GM12865 (cell line): ENCODE measurements at regions not wholly inside any gene's neighbourhood (a gene's known extent, or its start where the extent isn't known, plus 50 kb on each side); places are given as distances from the start of the nearest gene placed in this dataset.

Experiments used
- DNase-seq: peaks from one replicate; pipeline ENCODE4 v3.0.0; 2010; ENCODE audit warnings: low read depth
- H3K4me3 ChIP-seq: 2 replicates; pipeline ENCODE4 v1.5.1; 2011; ENCODE audit warnings: mild to moderate bottlenecking, low read depth, low read length, control low read depth
- TF ChIP-seq, protein P1 (sequence below): IDR thresholded peaks from 2 replicates; pipeline ENCODE4 v1.5.1; 2011; ENCODE audit warnings: low read length, control low read depth, low read depth, inconsistent platforms; ENCODE audit not compliant: insufficient read depth; ENCODE audit errors: missing control alignments

DNA sequence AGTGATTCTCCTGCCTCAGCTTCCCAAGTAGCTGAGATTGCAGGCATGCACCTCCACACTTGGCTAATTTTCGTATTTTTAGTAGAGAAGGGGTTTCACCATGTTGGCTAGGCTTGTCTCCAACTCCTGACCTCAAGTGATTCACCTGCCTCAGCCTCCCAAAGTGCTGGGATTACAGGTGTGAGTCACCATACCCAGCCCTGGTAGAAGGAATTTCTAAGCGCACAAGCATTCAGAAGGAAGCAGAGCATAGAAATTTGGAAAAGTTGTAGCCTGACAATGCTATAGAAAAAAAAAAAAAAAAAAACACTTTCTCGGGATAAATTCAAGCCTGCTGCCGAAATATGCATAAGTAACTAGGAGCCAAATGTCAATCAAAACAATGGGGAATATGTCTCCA, 249.4 kb downstream of the GRB14 start:
- no peak for DNase-seq
- TF ChIP-seq, protein P1, sequence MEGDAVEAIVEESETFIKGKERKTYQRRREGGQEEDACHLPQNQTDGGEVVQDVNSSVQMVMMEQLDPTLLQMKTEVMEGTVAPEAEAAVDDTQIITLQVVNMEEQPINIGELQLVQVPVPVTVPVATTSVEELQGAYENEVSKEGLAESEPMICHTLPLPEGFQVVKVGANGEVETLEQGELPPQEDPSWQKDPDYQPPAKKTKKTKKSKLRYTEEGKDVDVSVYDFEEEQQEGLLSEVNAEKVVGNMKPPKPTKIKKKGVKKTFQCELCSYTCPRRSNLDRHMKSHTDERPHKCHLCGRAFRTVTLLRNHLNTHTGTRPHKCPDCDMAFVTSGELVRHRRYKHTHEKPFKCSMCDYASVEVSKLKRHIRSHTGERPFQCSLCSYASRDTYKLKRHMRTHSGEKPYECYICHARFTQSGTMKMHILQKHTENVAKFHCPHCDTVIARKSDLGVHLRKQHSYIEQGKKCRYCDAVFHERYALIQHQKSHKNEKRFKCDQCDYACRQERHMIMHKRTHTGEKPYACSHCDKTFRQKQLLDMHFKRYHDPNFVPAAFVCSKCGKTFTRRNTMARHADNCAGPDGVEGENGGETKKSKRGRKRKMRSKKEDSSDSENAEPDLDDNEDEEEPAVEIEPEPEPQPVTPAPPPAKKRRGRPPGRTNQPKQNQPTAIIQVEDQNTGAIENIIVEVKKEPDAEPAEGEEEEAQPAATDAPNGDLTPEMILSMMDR = no peak
- no peak overlapping the region for H3K4me3 ChIP-seq

DNA sequence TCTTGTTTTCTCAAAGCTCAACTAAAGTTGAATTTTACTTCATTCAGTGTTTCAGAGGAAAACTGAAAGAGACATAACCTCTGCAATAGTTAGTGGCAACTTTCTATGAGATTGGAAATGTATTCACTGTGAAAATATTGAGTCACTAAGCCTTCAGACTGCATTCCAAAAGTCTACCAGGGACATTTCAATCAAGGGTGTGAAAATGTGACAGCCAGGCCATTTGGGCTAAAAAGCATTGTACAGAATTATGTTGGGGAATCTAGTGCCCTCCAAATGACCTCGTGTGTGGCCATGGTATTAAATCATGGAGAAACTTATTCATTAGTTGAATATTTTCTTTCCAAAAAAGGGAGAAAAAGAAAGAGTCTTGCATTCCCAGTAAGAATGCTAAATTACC, 251.9 kb downstream of the GRB14 start:
- TF ChIP-seq, protein P1 = no peak
- no peak for DNase-seq
- H3K4me3 ChIP-seq = no peak overlapping the region

GRCh38 chr2:164368896-164369295, 252.4 kb downstream of the GRB14 start:
- TF ChIP-seq, protein P1 = no peak
- H3K4me3 ChIP-seq = no peak overlapping the region
- DNase-seq = no peak

DNA sequence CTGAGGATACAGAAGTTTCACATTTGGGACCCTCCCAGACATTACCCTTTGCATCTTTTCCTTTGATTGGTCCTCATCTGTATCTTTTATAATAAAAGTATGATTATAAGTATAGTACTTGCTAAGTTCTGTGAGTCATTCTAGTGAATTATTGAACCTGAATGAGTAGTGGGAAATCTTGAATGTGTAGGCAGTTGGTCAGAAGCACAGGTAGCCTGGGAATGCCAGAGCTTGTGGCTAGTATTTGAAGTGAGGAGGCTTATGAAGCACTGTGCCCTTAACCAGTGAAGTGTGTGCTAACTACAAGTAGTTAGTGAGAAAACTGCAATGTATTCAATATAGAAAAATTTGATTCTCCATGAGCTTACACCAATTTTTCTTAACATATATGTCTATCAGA, 257.6 kb downstream of the GRB14 start:
- no peak overlapping the region for H3K4me3 ChIP-seq
- DNase-seq = no peak
- TF ChIP-seq, protein P1 = no peak

GRCh38 chr2:164351536-164351935, 269.7 kb downstream of the GRB14 start:
- no peak overlapping the region for H3K4me3 ChIP-seq
- no peak for DNase-seq
- TF ChIP-seq, protein P1 = no peak

DNA sequence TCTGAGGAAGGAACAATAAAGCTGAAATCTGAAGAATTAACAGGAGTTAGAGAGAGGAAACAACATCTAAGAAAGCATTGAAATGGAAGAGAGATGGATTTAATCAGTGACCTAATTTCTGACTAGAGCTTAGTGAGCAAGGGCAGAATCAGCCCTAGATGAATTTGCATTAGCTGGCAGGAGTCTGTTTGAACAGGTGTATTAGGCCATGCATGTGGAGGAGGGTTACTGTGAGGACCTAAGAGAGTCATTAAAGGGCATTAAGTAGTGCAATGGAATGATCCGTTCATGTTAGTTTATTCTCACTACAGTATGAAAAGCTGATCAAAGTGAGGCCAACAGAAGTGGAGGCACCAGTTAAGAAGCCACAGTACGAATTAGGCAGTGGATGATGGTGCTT, 285.3 kb downstream of the GRB14 start:
- TF ChIP-seq, protein P1 = no peak
- no peak overlapping the region for H3K4me3 ChIP-seq
- no peak for DNase-seq

DNA sequence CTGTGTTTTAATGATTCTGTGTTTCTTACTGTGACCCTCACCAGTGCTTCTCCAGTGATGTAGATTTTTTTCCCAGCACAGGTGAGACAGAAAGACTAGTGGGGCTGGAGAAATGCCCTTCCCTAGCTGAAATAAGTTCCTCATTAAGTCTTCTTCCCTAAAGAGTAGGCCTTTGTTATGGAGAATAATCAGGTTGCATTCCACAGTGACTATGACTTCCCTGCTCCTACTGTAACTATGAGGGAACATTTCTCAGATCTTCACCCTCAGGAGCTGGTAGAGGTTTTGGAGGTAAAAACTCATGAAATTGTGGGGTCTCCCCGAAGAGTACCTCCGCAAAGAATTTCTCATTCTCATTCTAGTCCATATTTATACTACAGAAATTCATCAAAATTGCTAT, 286.2 kb downstream of the GRB14 start:
- no peak overlapping the region for H3K4me3 ChIP-seq
- TF ChIP-seq, protein P1 = no peak
- DNase-seq = no peak
